Muscle of leg (tissue), 3 donors: ENCODE measurements at regions not wholly inside any gene's neighbourhood (a gene's known extent, or its start where the extent isn't known, plus 50 kb on each side); places are given as distances from the start of the nearest gene placed in this dataset.

ENCODE experiments used
- DNase-seq: peaks from one replicate; pipeline ENCODE4 v3.0.0; 2013
- H3K27ac ChIP-seq: one replicate; pipeline ENCODE4 v1.5.1; 2013; ENCODE audit warnings: mild to moderate bottlenecking, low read length, control low read depth
- H3K27me3 ChIP-seq: one replicate; pipeline ENCODE4 v1.6.1; 2013; ENCODE audit warnings: low read length; ENCODE audit not compliant: control insufficient read depth, insufficient read depth
- H3K36me3 ChIP-seq: one replicate; pipeline ENCODE4 v1.6.1; 2013; ENCODE audit warnings: low read length; ENCODE audit not compliant: control insufficient read depth, insufficient read depth
- H3K4me1 ChIP-seq: one replicate; pipeline ENCODE4 v1.6.1; 2013; ENCODE audit warnings: low read length; ENCODE audit not compliant: control insufficient read depth, insufficient read depth
- H3K4me3 ChIP-seq: one replicate; pipeline ENCODE4 v1.5.1; 2013; ENCODE audit warnings: low read length, control low read depth
- H3K9me3 ChIP-seq: replicated peaks from 2 replicates; pipeline ENCODE4 v1.6.1; 2013; ENCODE audit warnings: low read depth, low read length; ENCODE audit not compliant: control insufficient read depth
- WGBS: methylation state at CpG from one replicate; pipeline ENCODE4 v1.1.5; 2013; ENCODE audit warnings: missing lambda C conversion rate; ENCODE audit not compliant: insufficient coverage; 5-methylcytosine and 5-hydroxymethylcytosine counted together

- no peak overlapping the region for H3K4me3 ChIP-seq
- no peak overlapping the region for H3K27ac ChIP-seq
- H3K36me3 ChIP-seq, result no peaks in the 10 kb centered on the region
- H3K9me3 ChIP-seq, result no peaks in the 10 kb centered on the region
- H3K27me3 ChIP-seq, result no peaks in the 10 kb centered on the region
- WGBS, result no CpG with 5 or more reads among the region's 4 CpGs
- H3K4me1 ChIP-seq, result no peaks in the 10 kb centered on the region
- DNase-seq, result no peak
Observed at GRCh38 chr15:91488452-91488851, 365.1 kb upstream of the SLCO3A1 start.

GRCh38 chr15:91490211-91490610 lies 363.3 kb upstream of the SLCO3A1 start:
- H3K27ac ChIP-seq, result no peak overlapping the region
- no CpG with 5 or more reads among the region's 2 CpGs for WGBS
- H3K36me3 ChIP-seq, result no peaks in the 10 kb centered on the region
- H3K9me3 ChIP-seq, result no peaks in the 10 kb centered on the region
- H3K4me3 ChIP-seq, result no peak overlapping the region
- DNase-seq, result no peak
- no peaks in the 10 kb centered on the region for H3K4me1 ChIP-seq
- no peaks in the 10 kb centered on the region for H3K27me3 ChIP-seq

- no peak overlapping the region for H3K27ac ChIP-seq
- no peaks in the 10 kb centered on the region for H3K4me1 ChIP-seq
- no peak for DNase-seq
- no peaks in the 10 kb centered on the region for H3K36me3 ChIP-seq
- H3K27me3 ChIP-seq, result no peaks in the 10 kb centered on the region
- WGBS, result no CpG with 5 or more reads among the region's 6 CpGs
- H3K9me3 ChIP-seq, result no peaks in the 10 kb centered on the region
- H3K4me3 ChIP-seq, result no peak overlapping the region
Observed at GRCh38 chr15:91491101-91491950, 362.2 kb upstream of the SLCO3A1 start.

- Histone ChIP-seq H3K27ac (no peak overlapping the region), H3K4me1 (no peaks in the 10 kb centered on the region), H3K27me3 (no peaks in the 10 kb centered on the region), H3K4me3 (no peak overlapping the region), H3K9me3 (no peaks in the 10 kb centered on the region), H3K36me3 (no peaks in the 10 kb centered on the region)
- WGBS, result no CpG with 5 or more reads among the region's 4 CpGs
- no peak for DNase-seq
Observed at GRCh38 chr15:91496754-91497691, 356.5 kb upstream of the SLCO3A1 start.

- DNase-seq, result no peak
- H3K4me3 ChIP-seq, result no peak overlapping the region
- H3K27me3 ChIP-seq, result no peaks in the 10 kb centered on the region
- H3K4me1 ChIP-seq, result no peaks in the 10 kb centered on the region
- no CpG with 5 or more reads among the region's 4 CpGs for WGBS
- no peak overlapping the region for H3K27ac ChIP-seq
- no peaks in the 10 kb centered on the region for H3K36me3 ChIP-seq
- no peaks in the 10 kb centered on the region for H3K9me3 ChIP-seq
Observed at GRCh38 chr15:91498046-91498748, 355.3 kb upstream of the SLCO3A1 start.

- Histone ChIP-seq H3K36me3 (no peaks in the 10 kb centered on the region), H3K27me3 (no peaks in the 10 kb centered on the region), H3K4me3 (no peak overlapping the region), H3K9me3 (no peaks in the 10 kb centered on the region), H3K4me1 (no peaks in the 10 kb centered on the region), H3K27ac (no peak overlapping the region)
- no CpG with 5 or more reads among the region's 1 CpG for WGBS
- DNase-seq, result no peak
Observed at GRCh38 chr15:91498749-91499062, 354.8 kb upstream of the SLCO3A1 start.

- Histone ChIP-seq H3K4me3 (no peak overlapping the region), H3K27ac (no peak overlapping the region), H3K36me3 (no peaks in the 10 kb centered on the region), H3K27me3 (no peaks in the 10 kb centered on the region), H3K9me3 (no peaks in the 10 kb centered on the region), H3K4me1 (no peaks in the 10 kb centered on the region)
- no CpG with 5 or more reads among the region's 5 CpGs for WGBS
- no peak for DNase-seq
Observed at GRCh38 chr15:91499774-91500383, 353.6 kb upstream of the SLCO3A1 start.

GRCh38 chr15:91508633-91509032 lies 344.9 kb upstream of the SLCO3A1 start:
- Histone ChIP-seq H3K36me3 (no peaks in the 10 kb centered on the region), H3K4me1 (no peaks in the 10 kb centered on the region), H3K9me3 (no peaks in the 10 kb centered on the region), H3K27me3 (peaks cover 2% of the 10 kb centered on the region), H3K4me3 (no peak overlapping the region), H3K27ac (no peak overlapping the region)
- DNase-seq, result no peak
- WGBS, result no CpG with 5 or more reads among the region's 3 CpGs

GRCh38 chr15:91514147-91514546 lies 339.4 kb upstream of the SLCO3A1 start:
- Histone ChIP-seq H3K9me3 (no peaks in the 10 kb centered on the region), H3K36me3 (no peaks in the 10 kb centered on the region), H3K4me1 (no peaks in the 10 kb centered on the region), H3K27ac (no peak overlapping the region), H3K4me3 (no peak overlapping the region), H3K27me3 (peaks cover 2% of the 10 kb centered on the region)
- DNase-seq, result no peak
- no CpG with 5 or more reads among the region's 2 CpGs for WGBS
